ENCODE measurements at regions not wholly inside any gene's neighbourhood (a gene's known extent, or its start where the extent isn't known, plus 50 kb on each side); places are given as distances from the start of the nearest gene placed in this dataset.

GRCh38 chr1:102593276-102593675 lies 515.0 kb downstream of the COL11A1 start:
- Histone ChIP-seq H3K4me2 (no peak overlapping the region), H3K27me3 (ENCODE audit: insufficient read depth, low read depth) (no peaks in the 10 kb centered on the region), H3K4me3 (no peak overlapping the region), H2AFZ (no peak overlapping the region), H3F3A (ENCODE audit: insufficient read depth, low read depth) (no peaks in the 10 kb centered on the region), H3K79me2 (ENCODE audit: low read depth) (no peaks in the 10 kb centered on the region), H4K20me1 (ENCODE audit: insufficient read depth) (no peaks in the 10 kb centered on the region), H3K9me2 (ENCODE audit: insufficient read depth) (no peaks in the 10 kb centered on the region), H3K27ac (no peak overlapping the region), H3K36me3 (ENCODE audit: low read depth) (no peaks in the 10 kb centered on the region), H3K4me1 (replicated peaks; ENCODE audit: insufficient read depth) (peaks cover 28% of the 10 kb centered on the region), H3K9me3 (ENCODE audit: insufficient read depth, low read depth) (peaks cover 7% of the 10 kb centered on the region; the same call in 1 of the 2 replicates)
- no TSS peak for BruUV-seq (replicated peaks)
- TF ChIP-seq EZH2 (IDR thresholded peaks at IDR 0.05; ENCODE audit: low read depth), result no peak
- TF ChIP-seq, protein P1, sequence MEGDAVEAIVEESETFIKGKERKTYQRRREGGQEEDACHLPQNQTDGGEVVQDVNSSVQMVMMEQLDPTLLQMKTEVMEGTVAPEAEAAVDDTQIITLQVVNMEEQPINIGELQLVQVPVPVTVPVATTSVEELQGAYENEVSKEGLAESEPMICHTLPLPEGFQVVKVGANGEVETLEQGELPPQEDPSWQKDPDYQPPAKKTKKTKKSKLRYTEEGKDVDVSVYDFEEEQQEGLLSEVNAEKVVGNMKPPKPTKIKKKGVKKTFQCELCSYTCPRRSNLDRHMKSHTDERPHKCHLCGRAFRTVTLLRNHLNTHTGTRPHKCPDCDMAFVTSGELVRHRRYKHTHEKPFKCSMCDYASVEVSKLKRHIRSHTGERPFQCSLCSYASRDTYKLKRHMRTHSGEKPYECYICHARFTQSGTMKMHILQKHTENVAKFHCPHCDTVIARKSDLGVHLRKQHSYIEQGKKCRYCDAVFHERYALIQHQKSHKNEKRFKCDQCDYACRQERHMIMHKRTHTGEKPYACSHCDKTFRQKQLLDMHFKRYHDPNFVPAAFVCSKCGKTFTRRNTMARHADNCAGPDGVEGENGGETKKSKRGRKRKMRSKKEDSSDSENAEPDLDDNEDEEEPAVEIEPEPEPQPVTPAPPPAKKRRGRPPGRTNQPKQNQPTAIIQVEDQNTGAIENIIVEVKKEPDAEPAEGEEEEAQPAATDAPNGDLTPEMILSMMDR (conservative IDR thresholded peaks at IDR 0.05), result no peak
- POLR2A ChIA-PET (ENCODE audit: unreplicated experiment), result no interaction called here
- no peak for DNase-seq
- CTCF ChIA-PET, result no interaction called here
- intact Hi-C loops (cut with micrococcal nuclease; ENCODE audit: unreplicated experiment), result no loop called here

DNA sequence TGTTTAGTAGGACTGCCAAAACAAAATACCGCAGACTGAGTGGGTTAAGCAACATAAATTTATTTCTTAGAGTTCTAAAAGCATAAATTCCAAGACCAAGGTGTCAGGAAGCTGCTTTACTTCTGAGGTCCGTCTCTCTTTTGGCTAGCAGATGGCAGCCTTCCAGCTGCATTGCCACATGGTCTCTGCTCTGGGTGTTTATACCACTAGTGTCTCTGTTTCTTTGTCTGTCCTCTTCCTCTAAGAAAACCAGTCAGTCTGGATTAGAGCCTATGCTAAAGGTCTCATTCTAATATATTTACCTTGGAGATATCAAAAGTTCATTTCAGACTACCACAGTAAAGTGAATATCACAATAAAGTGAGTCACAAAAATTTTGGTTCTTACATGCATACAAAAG lies 519.8 kb downstream of the COL11A1 start:
- no peak overlapping the region for H2AFZ ChIP-seq
- TF ChIP-seq, protein P1 (conservative IDR thresholded peaks at IDR 0.05), result no peak
- H3K27ac ChIP-seq, result no peak overlapping the region
- no peaks in the 10 kb centered on the region for H3K36me3 ChIP-seq (ENCODE audit: low read depth)
- BruUV-seq (replicated peaks), result no TSS peak
- H3K4me2 ChIP-seq, result peak overlapping the region; percentile 5; the same call in 1 of the 2 replicates
- no peaks in the 10 kb centered on the region for H3K27me3 ChIP-seq (ENCODE audit: insufficient read depth, low read depth)
- ChIA-PET CTCF (no interaction called here), POLR2A (ENCODE audit: unreplicated experiment) (no interaction called here)
- no peaks in the 10 kb centered on the region for H3K79me2 ChIP-seq (ENCODE audit: low read depth)
- 0 out of 2 replicates have a peak, but pooled peaks cover 3% of the 10 kb centered on the region for H3K9me3 ChIP-seq (ENCODE audit: insufficient read depth, low read depth)
- intact Hi-C loops (cut with micrococcal nuclease; ENCODE audit: unreplicated experiment), result no loop called here
- peak; percentile 65 to 79 for DNase-seq
- H3K4me3 ChIP-seq, result no peak overlapping the region
- H4K20me1 ChIP-seq (ENCODE audit: insufficient read depth), result no peaks in the 10 kb centered on the region
- peaks cover 28% of the 10 kb centered on the region for H3K4me1 ChIP-seq (replicated peaks; ENCODE audit: insufficient read depth)
- H3F3A ChIP-seq (ENCODE audit: insufficient read depth, low read depth), result no peaks in the 10 kb centered on the region; the same call in 1 of the 2 replicates
- 0 out of 2 replicates have a peak, but pooled peaks cover 3% of the 10 kb centered on the region for H3K9me2 ChIP-seq (ENCODE audit: insufficient read depth)

GRCh38 chr1:102586022-102586421 lies 522.3 kb downstream of the COL11A1 start:
- Histone ChIP-seq H3K27me3 (ENCODE audit: insufficient read depth, low read depth) (no peaks in the 10 kb centered on the region), H3K4me1 (replicated peaks; ENCODE audit: insufficient read depth) (peaks cover 17% of the 10 kb centered on the region), H3F3A (ENCODE audit: insufficient read depth, low read depth) (no peaks in the 10 kb centered on the region; the same call in 1 of the 2 replicates), H3K9me2 (ENCODE audit: insufficient read depth) (0 out of 2 replicates have a peak, but pooled peaks cover 3% of the 10 kb centered on the region), H3K79me2 (ENCODE audit: low read depth) (no peaks in the 10 kb centered on the region), H3K4me3 (no peak overlapping the region), H4K20me1 (ENCODE audit: insufficient read depth) (no peaks in the 10 kb centered on the region), H3K9me3 (ENCODE audit: insufficient read depth, low read depth) (0 out of 2 replicates have a peak, but pooled peaks cover 3% of the 10 kb centered on the region), H3K27ac (no peak overlapping the region), H2AFZ (peak overlapping the region; percentile 31; the same call in 1 of the 2 replicates), H3K4me2 (no peak overlapping the region), H3K36me3 (ENCODE audit: low read depth) (no peaks in the 10 kb centered on the region)
- no peak for DNase-seq
- ChIA-PET CTCF (no interaction called here), POLR2A (ENCODE audit: unreplicated experiment) (no interaction called here)
- intact Hi-C loops (cut with micrococcal nuclease; ENCODE audit: unreplicated experiment), result no loop called here
- TF ChIP-seq, protein P1 (conservative IDR thresholded peaks at IDR 0.05), result no peak
- no peak for TF ChIP-seq EZH2 (IDR thresholded peaks at IDR 0.05; ENCODE audit: low read depth)
- BruUV-seq (replicated peaks), result no TSS peak

All from PC-9 (cell line).